Parathyroid adenoma (tissue), 2 donors: ENCODE measurements at regions not wholly inside any gene's neighbourhood (a gene's known extent, or its start where the extent isn't known, plus 50 kb on each side); places are given as distances from the start of the nearest gene placed in this dataset.

Experiments used
- H2AFZ ChIP-seq: fragments of 300-600 bp; sonication (generic); one replicate; pipeline ENCODE4 v1.7.0; 2017; ENCODE audit warnings: antibody characterized with exemption, mild to moderate bottlenecking
- H3K27ac ChIP-seq: fragments of 300-600 bp; sonication (generic); one replicate; pipeline ENCODE4 v1.7.0; 2017
- H3K27me3 ChIP-seq: fragments of 300-600 bp; sonication (generic); one replicate; pipeline ENCODE4 v1.7.0; 2017; ENCODE audit warnings: low read length; ENCODE audit not compliant: control insufficient read depth, insufficient read depth
- H3K36me3 ChIP-seq: fragments of 300-600 bp; sonication (generic); one replicate; pipeline ENCODE4 v1.7.0; 2017; ENCODE audit warnings: low read length; ENCODE audit not compliant: control insufficient read depth, insufficient read depth
- H3K4me1 ChIP-seq: fragments of 300-600 bp; sonication (generic); one replicate; pipeline ENCODE4 v1.7.0; 2017; ENCODE audit warnings: control low read depth
- H3K4me2 ChIP-seq: fragments of 300-600 bp; sonication (generic); one replicate; pipeline ENCODE4 v1.7.0; 2017; ENCODE audit warnings: low read length
- H3K4me3 ChIP-seq: fragments of 300-600 bp; sonication (generic); one replicate; pipeline ENCODE4 v1.7.0; 2017; ENCODE audit warnings: low read depth, low read length
- H3K79me2 ChIP-seq: fragments of 300-600 bp; sonication (generic); one replicate; pipeline ENCODE4 v1.7.0; 2017; ENCODE audit warnings: control low read depth
- H3K9ac ChIP-seq: fragments of 300-600 bp; sonication (generic); one replicate; pipeline ENCODE4 v1.7.0; 2017; ENCODE audit warnings: mild to moderate bottlenecking
- H3K9me3 ChIP-seq: fragments of 300-600 bp; sonication (generic); one replicate; pipeline ENCODE4 v1.7.0; 2017; ENCODE audit warnings: low read length; ENCODE audit not compliant: control insufficient read depth
- CTCF ChIP-seq: fragments of 300-600 bp; sonication (generic); IDR thresholded peaks from one replicate; pipeline ENCODE4 v1.7.0; 2017; ENCODE audit warnings: antibody characterized with exemption, mild to moderate bottlenecking
- donor health status: primary hyperparathyroidism.

GRCh38 chr9:18126831-18127498 is 347.0 kb upstream of the ADAMTSL1 start:
- Histone ChIP-seq H3K9me3 (no peaks in the 10 kb centered on the region), H2AFZ (no peak overlapping the region), H3K9ac (no peak overlapping the region), H3K27ac (no peak overlapping the region), H3K27me3 (no peaks in the 10 kb centered on the region), H3K4me3 (no peak overlapping the region), H3K4me2 (no peak overlapping the region), H3K4me1 (no peaks in the 10 kb centered on the region), H3K36me3 (no peaks in the 10 kb centered on the region), H3K79me2 (no peaks in the 10 kb centered on the region)
- TF ChIP-seq CTCF, result no peak

- Histone ChIP-seq H3K27ac (no peak overlapping the region), H2AFZ (no peak overlapping the region), H3K4me2 (no peak overlapping the region), H3K4me1 (no peaks in the 10 kb centered on the region), H3K27me3 (no peaks in the 10 kb centered on the region), H3K36me3 (no peaks in the 10 kb centered on the region), H3K4me3 (no peak overlapping the region), H3K9me3 (no peaks in the 10 kb centered on the region), H3K79me2 (no peaks in the 10 kb centered on the region), H3K9ac (no peak overlapping the region)
- no peak for TF ChIP-seq CTCF
Observed at GRCh38 chr9:18127499-18127875, 346.5 kb upstream of the ADAMTSL1 start.

DNA sequence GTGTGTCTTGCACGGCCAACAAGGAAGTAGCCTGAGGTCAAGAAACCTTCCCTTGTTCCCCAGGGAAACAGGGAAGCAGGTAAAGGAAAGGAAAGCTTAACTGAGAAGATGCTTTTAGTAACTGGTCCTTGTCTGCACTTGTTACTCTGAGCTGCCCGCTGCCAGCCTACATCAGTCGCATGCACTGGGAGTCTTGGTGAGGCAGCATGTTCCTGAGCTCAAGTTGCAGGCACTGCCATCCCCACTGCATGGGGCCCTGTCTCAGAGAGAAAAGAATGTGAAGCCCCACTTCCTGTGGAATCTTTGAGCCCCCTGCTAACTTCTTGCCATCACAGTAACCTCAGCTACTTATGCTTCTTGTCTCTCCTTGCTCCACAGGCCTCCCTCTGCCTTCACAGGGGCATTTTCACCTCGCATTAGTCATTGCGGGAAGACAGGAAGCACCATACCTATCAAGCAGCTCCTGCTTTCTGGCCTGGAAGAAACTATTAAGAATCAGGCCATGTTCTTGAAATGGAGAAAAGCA is 344.1 kb upstream of the ADAMTSL1 start:
- H3K4me1 ChIP-seq, result no peaks in the 10 kb centered on the region
- no peak overlapping the region for H2AFZ ChIP-seq
- no peaks in the 10 kb centered on the region for H3K36me3 ChIP-seq
- no peak overlapping the region for H3K4me2 ChIP-seq
- no peak overlapping the region for H3K9ac ChIP-seq
- no peak overlapping the region for H3K4me3 ChIP-seq
- no peaks in the 10 kb centered on the region for H3K27me3 ChIP-seq
- no peaks in the 10 kb centered on the region for H3K79me2 ChIP-seq
- TF ChIP-seq CTCF, result no peak
- no peak overlapping the region for H3K27ac ChIP-seq
- no peaks in the 10 kb centered on the region for H3K9me3 ChIP-seq

DNA sequence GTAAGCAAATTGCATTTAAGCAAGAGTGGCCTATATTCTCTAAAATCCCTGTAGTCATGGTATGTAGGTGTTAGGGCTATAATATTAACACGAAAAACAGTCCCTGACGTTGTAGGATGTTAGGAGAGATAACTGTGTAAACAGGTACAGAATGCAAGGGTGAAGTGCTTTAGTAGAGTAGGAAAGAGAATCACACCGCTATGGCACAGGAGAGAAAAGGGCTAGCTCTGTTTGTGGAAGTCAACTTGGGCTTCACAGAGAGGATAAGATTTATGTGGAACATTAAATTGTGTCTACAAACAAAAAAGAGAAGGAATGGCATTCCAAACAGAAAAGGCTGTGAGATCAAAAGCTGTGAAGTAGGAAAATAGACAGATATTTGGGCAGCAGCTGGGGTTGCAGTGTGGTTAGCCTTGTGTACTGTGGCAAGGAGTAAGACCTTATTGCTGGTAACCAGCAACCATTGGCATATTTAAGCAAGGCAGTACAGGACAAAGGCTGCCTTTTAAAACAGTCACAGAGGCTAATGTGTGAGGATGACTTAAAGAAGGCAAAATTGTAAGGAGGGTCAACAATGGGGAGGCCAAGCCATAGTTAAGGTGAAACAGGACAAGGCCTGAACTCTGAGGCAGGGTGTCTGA is 337.5 kb upstream of the ADAMTSL1 start:
- Histone ChIP-seq H3K9ac (no peak overlapping the region), H2AFZ (no peak overlapping the region), H3K27me3 (no peaks in the 10 kb centered on the region), H3K27ac (no peak overlapping the region), H3K36me3 (no peaks in the 10 kb centered on the region), H3K4me2 (no peak overlapping the region), H3K4me1 (no peaks in the 10 kb centered on the region), H3K4me3 (no peak overlapping the region), H3K9me3 (no peaks in the 10 kb centered on the region), H3K79me2 (no peaks in the 10 kb centered on the region)
- TF ChIP-seq CTCF, result no peak

GRCh38 chr9:18137815-18138214 is 336.1 kb upstream of the ADAMTSL1 start:
- Histone ChIP-seq H3K27ac (no peak overlapping the region), H3K27me3 (no peaks in the 10 kb centered on the region), H3K4me1 (no peaks in the 10 kb centered on the region), H3K36me3 (no peaks in the 10 kb centered on the region), H3K9ac (no peak overlapping the region), H3K4me3 (no peak overlapping the region), H2AFZ (no peak overlapping the region), H3K9me3 (no peaks in the 10 kb centered on the region), H3K79me2 (no peaks in the 10 kb centered on the region), H3K4me2 (no peak overlapping the region)
- no peak for TF ChIP-seq CTCF
